Stomach (tissue), 8 donors: ENCODE measurements at regions not wholly inside any gene's neighbourhood (a gene's known extent, or its start where the extent isn't known, plus 50 kb on each side); places are given as distances from the start of the nearest gene placed in this dataset.
A peak's percentile ranks its signal among the peaks of the same experiment; 100 is the strongest.

Experiments used
- DNase-seq, 2 donors: peaks; one replicate each; pipeline versions ENCODE4 v3.0.0 to v3.0.0-alpha.2; 2013 to 2019
- H3K27ac ChIP-seq, 5 donors: fragments of 200-600 bp in 4 of 5; sonication (generic) in 4 of 5; one replicate each; pipeline ENCODE4 v1.5.1; 2013 to 2019; ENCODE audit warnings: mild to moderate bottlenecking in 1 of 5, moderate library complexity in 1 of 5
- H3K27me3 ChIP-seq, 3 donors: fragments of 200-600 bp; sonication (generic); one replicate each; pipeline ENCODE4 v1.5.1; 2017 to 2019; ENCODE audit warnings: mixed run types in 1 of 3
- H3K36me3 ChIP-seq, 4 donors: fragments of 200-600 bp; sonication (generic); 1 replicate in 3 of 4; 2 replicates in 1 of 4; pipeline ENCODE4 v1.5.1; 2016 to 2019
- H3K4me1 ChIP-seq, 4 donors: fragments of 200-600 bp; sonication (generic); one replicate each; pipeline ENCODE4 v1.5.1; 2016 to 2019
- H3K4me3 ChIP-seq, 4 donors: fragments of 200-600 bp; sonication (generic) in 3 of 4; one replicate each; pipeline ENCODE4 v1.5.1; 2016 to 2019; ENCODE audit warnings: mild to moderate bottlenecking in 1 of 4
- H3K9me3 ChIP-seq, 4 donors: fragments of 200-600 bp; sonication (generic); one replicate each; pipeline ENCODE4 v1.5.1; 2016 to 2019
- EP300 ChIP-seq: sonication (generic); formaldehyde crosslinking; IDR thresholded peaks from one replicate; pipeline ENCODE4 v1.6.1; 2017; ENCODE audit warnings: antibody characterized with exemption
- POLR2A ChIP-seq, 4 donors: fragments of 450-650 bp; IDR thresholded peaks; one replicate each; pipeline ENCODE4 v1.6.1; 2016; ENCODE audit warnings: antibody characterized with exemption in 4 of 4, control low read depth in 2 of 4, mild to moderate bottlenecking in 1 of 4, moderate library complexity in 1 of 4
- POLR2AphosphoS5 ChIP-seq, 3 donors: sonication (generic); formaldehyde crosslinking; IDR thresholded peaks; one replicate each; pipeline ENCODE4 v1.6.1; 2016; ENCODE audit warnings: antibody characterized with exemption in 3 of 3
- WGBS, 5 donors: extraction: QIAGEN DNeasy Blood & Tissue Kit in 3 of 5; methylation state at CpG; one replicate each; pipeline versions ENCODE4 v1.1.5 to v1.1.7; 2013 to 2018; 5-methylcytosine and 5-hydroxymethylcytosine counted together
- intact Hi-C: fragments of 100-400 bp; cut with DNase I; formaldehyde crosslinking; loops from one replicate; pipeline ENCODE4 v1.15.1; 2023; ENCODE audit warnings: low total_unique reads
- TF ChIP-seq, protein P1 (sequence below), 7 experiments: fragments of 450-650 bp in 4 of 7; fragments of 200-600 bp in 3 of 7; sonication (generic) in 3 of 7; IDR thresholded peaks; one replicate each; pipeline ENCODE4 v1.5.1; 2016 to 2019; ENCODE audit warnings: antibody characterized with exemption in 7 of 7, control low read depth in 2 of 7, mild to moderate bottlenecking in 1 of 7
- donor health status: healthy with polysubstance abuse.
- donor health status: Bipolar disorder and iron deficiency.
- donor health status: healthy.

DNA sequence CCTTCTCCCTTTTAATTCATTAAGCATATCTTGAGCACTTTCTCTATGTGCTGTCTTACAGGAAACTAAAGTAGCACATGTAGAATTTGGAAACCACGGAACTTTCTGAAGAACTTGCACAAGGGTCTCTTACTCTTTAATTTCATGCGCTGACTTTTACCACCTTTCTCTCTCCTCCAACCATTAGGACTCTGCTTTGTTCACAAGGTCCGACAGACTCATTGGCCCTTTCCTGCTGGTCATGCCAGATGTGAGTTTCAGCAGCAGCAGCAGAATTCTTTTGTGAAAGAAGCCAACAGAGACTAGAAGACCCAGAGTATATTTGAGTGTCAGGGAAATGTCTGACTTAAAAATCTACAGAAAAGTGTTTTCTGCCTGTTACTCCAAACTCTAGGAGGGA lies 207.1 kb downstream of the GUCY2F start:
- H3K36me3 ChIP-seq, result no peaks in the 10 kb centered on the region
- peaks cover 0 to 24% (median 0%) of the 10 kb centered on the region in 3 donors for H3K27me3 ChIP-seq
- no peaks in the 10 kb centered on the region for H3K9me3 ChIP-seq
- no peak overlapping the region for H3K27ac ChIP-seq
- WGBS, 5 donors, result 69 to 91% (median 84%) methylated on average over 3 of the region's 3 CpGs
- TF ChIP-seq POLR2A (IDR thresholded peaks at IDR 0.05) (no peak), EP300 (no peak), POLR2AphosphoS5 (IDR thresholded peaks at IDR 0.05) (no peak)
- TF ChIP-seq, protein P1, sequence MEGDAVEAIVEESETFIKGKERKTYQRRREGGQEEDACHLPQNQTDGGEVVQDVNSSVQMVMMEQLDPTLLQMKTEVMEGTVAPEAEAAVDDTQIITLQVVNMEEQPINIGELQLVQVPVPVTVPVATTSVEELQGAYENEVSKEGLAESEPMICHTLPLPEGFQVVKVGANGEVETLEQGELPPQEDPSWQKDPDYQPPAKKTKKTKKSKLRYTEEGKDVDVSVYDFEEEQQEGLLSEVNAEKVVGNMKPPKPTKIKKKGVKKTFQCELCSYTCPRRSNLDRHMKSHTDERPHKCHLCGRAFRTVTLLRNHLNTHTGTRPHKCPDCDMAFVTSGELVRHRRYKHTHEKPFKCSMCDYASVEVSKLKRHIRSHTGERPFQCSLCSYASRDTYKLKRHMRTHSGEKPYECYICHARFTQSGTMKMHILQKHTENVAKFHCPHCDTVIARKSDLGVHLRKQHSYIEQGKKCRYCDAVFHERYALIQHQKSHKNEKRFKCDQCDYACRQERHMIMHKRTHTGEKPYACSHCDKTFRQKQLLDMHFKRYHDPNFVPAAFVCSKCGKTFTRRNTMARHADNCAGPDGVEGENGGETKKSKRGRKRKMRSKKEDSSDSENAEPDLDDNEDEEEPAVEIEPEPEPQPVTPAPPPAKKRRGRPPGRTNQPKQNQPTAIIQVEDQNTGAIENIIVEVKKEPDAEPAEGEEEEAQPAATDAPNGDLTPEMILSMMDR (IDR thresholded peaks at IDR 0.05), result no peak
- intact Hi-C loops, result no loop called here
- DNase-seq, result no peak
- H3K4me1 ChIP-seq, result no peaks in the 10 kb centered on the region
- no peak overlapping the region for H3K4me3 ChIP-seq

DNA sequence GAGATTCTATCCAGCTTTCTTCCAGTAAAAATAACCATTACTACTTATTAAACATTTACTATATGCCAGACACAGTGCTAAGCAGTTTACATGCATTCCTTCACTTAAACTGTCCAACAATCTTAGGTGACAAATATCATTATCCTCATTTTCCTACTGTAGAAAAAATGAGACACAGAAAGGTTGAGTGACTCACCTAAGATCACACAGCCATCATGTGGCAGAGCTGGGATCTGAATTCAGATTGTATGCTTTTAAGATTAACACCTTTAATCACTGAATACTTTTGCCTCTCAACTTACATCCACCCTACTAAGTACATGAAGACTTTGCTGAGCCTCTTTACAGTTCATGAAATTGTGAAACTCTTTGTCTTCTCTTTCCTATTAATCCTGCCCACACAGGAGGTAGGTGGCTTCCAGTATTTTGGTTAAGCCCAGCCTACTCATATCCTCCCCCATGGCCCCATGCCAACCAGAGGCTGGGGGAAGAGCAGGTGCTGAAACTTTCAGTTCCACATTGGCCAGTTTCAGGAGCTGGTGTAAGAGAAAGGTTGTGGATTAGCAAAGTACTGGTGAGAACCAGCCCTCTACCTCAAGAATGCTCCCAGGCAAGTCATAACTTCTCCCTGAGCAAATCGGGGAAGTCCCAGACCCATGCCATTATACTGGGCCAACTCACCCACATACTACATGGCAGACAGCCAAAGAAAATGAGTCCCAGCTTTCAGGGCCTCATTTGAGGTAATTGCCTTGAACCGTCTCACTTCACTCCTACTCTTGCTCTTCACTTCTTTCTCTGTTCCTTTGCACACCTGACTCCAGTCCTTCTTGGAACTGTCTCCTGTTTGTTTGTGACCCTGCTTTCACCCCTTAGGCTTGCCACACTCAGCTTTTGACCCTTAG lies 211.1 kb downstream of the GUCY2F start:
- DNase-seq, result peak; percentile 35 to 46
- Histone ChIP-seq H3K36me3 (no peaks in the 10 kb centered on the region), H3K4me1 (no peaks in the 10 kb centered on the region), H3K4me3 (no peak overlapping the region), H3K9me3 (no peaks in the 10 kb centered on the region), H3K27ac (peak overlapping the region in 1 of 5 donors; percentile 35), H3K27me3 (peaks cover 0 to 15% (median 0%) of the 10 kb centered on the region in 3 donors)
- intact Hi-C loops, result no loop called here
- 21 to 38% (median 31%) methylated on average over 2 of the region's 2 CpGs for WGBS, 5 donors
- TF ChIP-seq POLR2A (IDR thresholded peaks at IDR 0.05) (no peak), POLR2AphosphoS5 (IDR thresholded peaks at IDR 0.05) (no peak), EP300 (no peak)
- TF ChIP-seq, protein P1 (IDR thresholded peaks at IDR 0.05), result no peak

DNA sequence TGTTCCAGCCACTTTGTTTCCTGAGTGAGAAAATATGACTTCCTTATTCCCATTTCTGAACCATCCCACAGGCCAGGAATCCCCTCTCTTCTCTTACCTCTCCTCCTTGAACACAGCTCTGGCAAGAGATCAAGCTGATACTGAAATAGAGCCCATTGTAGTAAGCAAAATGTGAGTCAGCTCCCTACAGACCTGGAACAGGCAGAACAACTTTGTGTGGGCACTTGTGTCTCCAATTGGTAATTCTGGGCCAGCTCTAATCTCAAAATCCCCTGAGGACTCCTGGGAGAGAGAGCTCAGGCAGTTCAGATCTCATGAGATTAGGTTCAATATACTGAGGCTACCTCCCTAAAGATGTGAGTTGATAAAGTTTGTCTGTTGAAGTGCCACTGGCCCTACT lies 213.5 kb downstream of the GUCY2F start:
- H3K9me3 ChIP-seq, result peaks cover 0 to 8% (median under 1%) of the 10 kb centered on the region in 4 donors
- H3K4me1 ChIP-seq, result no peaks in the 10 kb centered on the region
- no peak for DNase-seq
- H3K27me3 ChIP-seq, result peaks cover 0 to 12% (median 0%) of the 10 kb centered on the region in 3 donors
- H3K27ac ChIP-seq, result no peak overlapping the region
- TF ChIP-seq POLR2A (IDR thresholded peaks at IDR 0.05) (no peak), POLR2AphosphoS5 (IDR thresholded peaks at IDR 0.05) (no peak), EP300 (no peak)
- TF ChIP-seq, protein P1 (IDR thresholded peaks at IDR 0.05), result no peak
- intact Hi-C loops, result no loop called here
- no peak overlapping the region for H3K4me3 ChIP-seq
- H3K36me3 ChIP-seq, result no peaks in the 10 kb centered on the region

DNA sequence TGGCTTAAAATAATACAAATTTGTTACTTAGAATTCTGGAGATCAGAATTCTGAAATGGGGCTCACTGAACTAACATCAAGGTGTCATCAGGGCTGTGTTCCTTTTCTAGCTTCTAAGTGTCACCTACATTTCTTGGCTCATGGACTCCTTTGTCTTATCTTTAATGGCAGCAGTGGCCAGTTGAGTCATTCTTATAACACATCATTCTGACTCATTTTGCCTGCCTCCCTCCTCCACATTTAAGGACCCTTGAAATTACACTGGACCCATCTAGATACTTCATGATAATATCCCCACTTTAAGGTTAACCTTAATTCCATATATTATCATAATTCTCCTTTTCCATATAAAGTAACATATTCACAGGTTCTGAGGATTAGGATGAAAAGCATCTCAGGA lies 215.9 kb downstream of the GUCY2F start:
- intact Hi-C loops, result no loop called here
- no peaks in the 10 kb centered on the region for H3K4me1 ChIP-seq
- TF ChIP-seq POLR2A (IDR thresholded peaks at IDR 0.05), result no peak
- TF ChIP-seq EP300, result no peak
- TF ChIP-seq, protein P1 (IDR thresholded peaks at IDR 0.05), result no peak
- TF ChIP-seq POLR2AphosphoS5 (IDR thresholded peaks at IDR 0.05), result no peak

More for the DNA sequence above, 215.9 kb downstream of the GUCY2F start:
- no peak for DNase-seq
- peaks cover 0 to 12% (median 0%) of the 10 kb centered on the region in 3 donors for H3K27me3 ChIP-seq
- peaks cover 0 to 11% (median 5%) of the 10 kb centered on the region in 4 donors for H3K9me3 ChIP-seq
- H3K4me3 ChIP-seq, result no peak overlapping the region
- H3K36me3 ChIP-seq, result no peaks in the 10 kb centered on the region
- H3K27ac ChIP-seq, result no peak overlapping the region
